Ishikawa (cell line): ENCODE measurements at regions not wholly inside any gene's neighbourhood (a gene's known extent, or its start where the extent isn't known, plus 50 kb on each side); places are given as distances from the start of the nearest gene placed in this dataset.

Source experiments
- CEBPB ChIP-seq: IDR thresholded peaks from 2 replicates; pipeline ENCODE4 v1.6.1; 2012
- CREB1 ChIP-seq: IDR thresholded peaks from 2 replicates; pipeline ENCODE4 v1.6.1; 2012; ENCODE audit warnings: low read depth
- EP300 ChIP-seq: IDR thresholded peaks from 2 replicates; pipeline ENCODE4 v1.6.1; 2012; ENCODE audit warnings: borderline replicate concordance
- RAD21 ChIP-seq: IDR thresholded peaks from 2 replicates; pipeline ENCODE4 v1.6.1; 2012; ENCODE audit warnings: low read depth
- TAF1 ChIP-seq: IDR thresholded peaks from 2 replicates; pipeline ENCODE4 v1.6.1; 2012; ENCODE audit warnings: low read depth, mild to moderate bottlenecking
- TCF12 ChIP-seq: IDR thresholded peaks from 2 replicates; pipeline ENCODE4 v1.6.1; 2012; ENCODE audit warnings: low read depth
- TEAD4 ChIP-seq: IDR thresholded peaks from 2 replicates; pipeline ENCODE4 v1.6.1; 2012
- YY1 ChIP-seq: IDR thresholded peaks from 2 replicates; pipeline ENCODE4 v1.6.1; 2012; ENCODE audit warnings: low read depth
- TF ChIP-seq, protein P1 (sequence below): IDR thresholded peaks from 2 replicates; pipeline ENCODE4 v1.6.1; 2012
- TF ChIP-seq, protein P2 (sequence below): IDR thresholded peaks from 2 replicates; pipeline ENCODE4 v1.6.1; 2012; ENCODE audit warnings: low read depth, mild to moderate bottlenecking

DNA sequence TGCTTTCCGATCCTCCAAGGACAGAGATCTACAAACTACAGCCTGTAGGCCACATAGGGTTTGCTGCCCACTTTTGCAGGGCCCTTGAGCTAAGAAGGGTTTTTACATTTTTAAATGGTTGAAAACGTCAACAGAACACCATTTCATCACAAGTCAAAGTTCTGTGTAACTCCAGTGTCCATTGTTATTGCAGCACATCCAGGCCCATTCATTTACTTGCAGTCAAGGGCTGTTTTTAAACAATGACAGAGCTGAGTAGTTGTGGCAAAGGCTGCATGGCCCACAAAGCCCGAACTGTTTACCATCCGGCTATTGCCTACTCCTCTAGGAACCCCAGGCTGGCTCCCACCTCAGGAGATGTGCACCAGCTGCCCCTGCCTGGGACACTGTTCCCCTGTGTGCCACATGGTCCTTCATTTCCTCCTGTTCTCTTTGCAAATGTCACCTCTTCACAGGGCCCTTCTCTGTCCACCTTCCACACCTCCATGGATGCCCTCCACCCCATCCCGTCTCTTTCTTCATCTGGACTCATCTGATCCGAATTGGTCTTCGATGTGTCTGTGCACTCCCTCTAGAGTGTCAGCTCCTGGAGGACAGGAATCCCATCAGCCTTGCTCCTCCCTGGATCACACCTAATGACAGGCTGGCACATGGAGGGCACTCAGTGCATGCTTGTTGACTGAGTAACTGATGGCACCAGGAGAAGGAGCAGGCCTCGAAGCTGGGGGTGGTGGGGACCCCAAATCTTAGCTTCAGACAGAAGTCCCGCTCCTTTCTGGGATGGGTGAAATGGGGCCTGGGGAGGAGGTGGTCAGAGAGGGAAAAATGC is 69.5 kb upstream of the IQSEC1 start:
- TF ChIP-seq TAF1 (no peak), CREB1 (no peak), YY1 (no peak), TEAD4 (no peak), RAD21 (no peak), CEBPB (no peak), TCF12 (no peak), EP300 (no peak)
- TF ChIP-seq, protein P1, sequence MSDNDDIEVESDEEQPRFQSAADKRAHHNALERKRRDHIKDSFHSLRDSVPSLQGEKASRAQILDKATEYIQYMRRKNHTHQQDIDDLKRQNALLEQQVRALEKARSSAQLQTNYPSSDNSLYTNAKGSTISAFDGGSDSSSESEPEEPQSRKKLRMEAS: no peak
- TF ChIP-seq, protein P2, sequence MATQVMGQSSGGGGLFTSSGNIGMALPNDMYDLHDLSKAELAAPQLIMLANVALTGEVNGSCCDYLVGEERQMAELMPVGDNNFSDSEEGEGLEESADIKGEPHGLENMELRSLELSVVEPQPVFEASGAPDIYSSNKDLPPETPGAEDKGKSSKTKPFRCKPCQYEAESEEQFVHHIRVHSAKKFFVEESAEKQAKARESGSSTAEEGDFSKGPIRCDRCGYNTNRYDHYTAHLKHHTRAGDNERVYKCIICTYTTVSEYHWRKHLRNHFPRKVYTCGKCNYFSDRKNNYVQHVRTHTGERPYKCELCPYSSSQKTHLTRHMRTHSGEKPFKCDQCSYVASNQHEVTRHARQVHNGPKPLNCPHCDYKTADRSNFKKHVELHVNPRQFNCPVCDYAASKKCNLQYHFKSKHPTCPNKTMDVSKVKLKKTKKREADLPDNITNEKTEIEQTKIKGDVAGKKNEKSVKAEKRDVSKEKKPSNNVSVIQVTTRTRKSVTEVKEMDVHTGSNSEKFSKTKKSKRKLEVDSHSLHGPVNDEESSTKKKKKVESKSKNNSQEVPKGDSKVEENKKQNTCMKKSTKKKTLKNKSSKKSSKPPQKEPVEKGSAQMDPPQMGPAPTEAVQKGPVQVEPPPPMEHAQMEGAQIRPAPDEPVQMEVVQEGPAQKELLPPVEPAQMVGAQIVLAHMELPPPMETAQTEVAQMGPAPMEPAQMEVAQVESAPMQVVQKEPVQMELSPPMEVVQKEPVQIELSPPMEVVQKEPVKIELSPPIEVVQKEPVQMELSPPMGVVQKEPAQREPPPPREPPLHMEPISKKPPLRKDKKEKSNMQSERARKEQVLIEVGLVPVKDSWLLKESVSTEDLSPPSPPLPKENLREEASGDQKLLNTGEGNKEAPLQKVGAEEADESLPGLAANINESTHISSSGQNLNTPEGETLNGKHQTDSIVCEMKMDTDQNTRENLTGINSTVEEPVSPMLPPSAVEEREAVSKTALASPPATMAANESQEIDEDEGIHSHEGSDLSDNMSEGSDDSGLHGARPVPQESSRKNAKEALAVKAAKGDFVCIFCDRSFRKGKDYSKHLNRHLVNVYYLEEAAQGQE: no peak
